ENCODE measurements at regions not wholly inside any gene's neighbourhood (a gene's known extent, or its start where the extent isn't known, plus 50 kb on each side); places are given as distances from the start of the nearest gene placed in this dataset.

DNA sequence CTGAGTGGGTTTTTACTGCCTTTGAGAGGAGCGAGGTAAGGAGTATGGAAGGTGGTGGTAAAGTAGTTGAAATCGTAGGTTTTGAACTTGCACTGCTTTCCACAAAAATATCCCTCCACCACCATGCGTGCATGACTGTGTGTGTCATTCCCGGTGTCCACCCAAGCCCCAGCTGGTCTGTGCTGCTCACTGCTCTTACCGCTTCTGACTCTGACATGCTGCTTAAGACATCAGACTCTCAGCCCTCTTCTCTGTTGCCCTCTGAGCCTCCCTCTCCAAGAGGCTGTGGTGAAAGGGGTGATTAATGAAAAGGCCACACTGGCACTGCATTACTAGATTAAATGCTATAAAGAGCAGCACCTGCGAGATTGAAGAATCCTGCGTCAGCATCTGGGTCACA, 128.7 kb downstream of the SPATA19 start:
- Histone ChIP-seq H3K27ac (ENCODE audit: low read depth in 1 of 3, low read length in 2 of 3) (no peak overlapping the region), H3K4me1 (ENCODE audit: control insufficient read depth in 3 of 3, insufficient read depth in 2 of 3, low read depth in 1 of 3, low read length in 2 of 3) (no peaks in the 10 kb centered on the region), H3K4me3 (ENCODE audit: low read depth in 1 of 3, low read length in 3 of 3) (no peak overlapping the region), H3K27me3 (ENCODE audit: control insufficient read depth in 3 of 3, insufficient read depth in 3 of 3, low read length in 3 of 3) (peaks cover 0 to 4% (median 0%) of the 10 kb centered on the region in 3 donors), H3K36me3 (ENCODE audit: control insufficient read depth in 3 of 3, insufficient read depth in 2 of 3, low read depth in 1 of 3, low read length in 3 of 3) (no peaks in the 10 kb centered on the region), H3K9me3 (ENCODE audit: control insufficient read depth in 2 of 2, insufficient read depth in 1 of 2, low read depth in 1 of 2, low read length in 1 of 2) (no peaks in the 10 kb centered on the region)
- WGBS, 3 donors, result 85 to 89% (median 86%) methylated on average over 7 of the region's 7 CpGs
- FAIRE-seq, result no peak
- no peak for DNase-seq

DNA sequence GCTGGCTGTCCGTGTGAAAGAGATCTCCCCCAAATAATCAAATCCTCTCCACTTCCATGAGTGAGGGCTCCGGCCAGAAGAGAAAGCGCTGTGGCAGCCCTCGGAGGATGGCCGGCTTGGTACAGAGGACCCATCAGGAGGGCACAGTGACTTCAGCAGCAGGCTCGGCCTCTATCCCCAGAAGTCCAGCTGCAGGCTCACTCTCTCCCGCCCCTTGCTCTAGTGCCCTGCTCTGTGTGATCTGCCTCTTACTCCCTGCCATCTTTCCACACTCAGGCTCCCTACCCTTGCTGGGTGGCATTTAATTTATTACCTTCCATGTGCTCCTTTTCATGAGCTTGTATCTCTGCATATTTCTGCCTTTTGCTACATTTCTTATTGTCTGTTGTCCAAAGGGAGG, 129.7 kb downstream of the SPATA19 start:
- FAIRE-seq (no peak), DNase-seq (no peak)
- H3K27ac ChIP-seq (ENCODE audit: low read depth in 1 of 3, low read length in 2 of 3), result no peak overlapping the region
- H3K4me3 ChIP-seq (ENCODE audit: low read depth in 1 of 3, low read length in 3 of 3), result no peak overlapping the region
- 79 to 88% (median 81%) methylated on average over 7 of the region's 7 CpGs for WGBS, 3 donors
- H3K9me3 ChIP-seq (ENCODE audit: control insufficient read depth in 2 of 2, insufficient read depth in 1 of 2, low read depth in 1 of 2, low read length in 1 of 2), result no peaks in the 10 kb centered on the region
- H3K4me1 ChIP-seq (ENCODE audit: control insufficient read depth in 3 of 3, insufficient read depth in 2 of 3, low read depth in 1 of 3, low read length in 2 of 3), result no peaks in the 10 kb centered on the region
- H3K27me3 ChIP-seq (ENCODE audit: control insufficient read depth in 3 of 3, insufficient read depth in 3 of 3, low read length in 3 of 3), result peaks cover 0 to 4% (median 0%) of the 10 kb centered on the region in 3 donors
- no peaks in the 10 kb centered on the region for H3K36me3 ChIP-seq (ENCODE audit: control insufficient read depth in 3 of 3, insufficient read depth in 2 of 3, low read depth in 1 of 3, low read length in 3 of 3)

DNA sequence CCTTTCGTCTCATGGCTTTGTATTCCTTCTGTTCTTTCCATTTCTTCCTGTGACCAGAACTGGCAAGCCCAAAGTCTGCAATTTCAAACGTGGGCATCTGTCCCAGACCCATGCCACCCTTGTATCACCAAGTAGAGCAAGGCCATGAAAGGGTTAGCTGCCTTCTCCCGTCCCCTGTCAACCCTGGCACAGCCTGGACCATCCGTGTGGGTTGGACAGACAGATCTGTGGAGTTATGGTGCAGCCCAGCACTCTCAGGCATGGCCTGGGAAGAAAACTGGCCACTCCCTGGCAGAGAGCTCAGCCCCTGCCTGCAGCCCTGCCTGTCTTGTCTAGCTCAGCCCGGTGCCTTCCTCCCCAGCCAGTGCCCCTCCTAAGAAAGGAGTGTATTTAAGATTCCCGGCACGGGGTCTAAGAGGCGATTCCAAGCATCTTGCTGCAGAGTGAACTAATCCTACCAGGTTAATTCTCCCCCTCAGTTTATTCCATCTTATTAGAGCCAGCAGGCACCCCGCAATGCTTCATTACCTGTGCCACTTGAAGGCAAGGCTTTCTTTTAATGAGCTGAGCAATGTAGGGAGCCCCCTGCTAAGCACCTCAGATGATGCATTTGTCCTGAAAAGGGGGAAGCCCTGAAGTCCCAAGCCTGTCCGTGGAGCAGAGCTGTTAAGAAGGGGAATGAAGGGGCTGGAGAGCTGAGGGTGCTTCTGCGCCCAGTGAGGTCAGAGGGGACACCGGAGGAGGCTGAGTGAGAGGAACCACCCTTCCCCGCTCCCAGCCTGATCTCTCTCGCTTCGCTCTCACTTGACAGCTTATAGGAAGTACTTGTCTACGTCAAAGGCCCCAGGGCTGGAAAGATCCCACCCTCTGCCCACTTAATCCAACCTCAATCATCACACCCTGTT, 130.6 kb downstream of the SPATA19 start:
- WGBS, 3 donors, result 53 to 67% (median 63%) methylated on average over 16 of the region's 16 CpGs
- H3K36me3 ChIP-seq (ENCODE audit: control insufficient read depth in 3 of 3, insufficient read depth in 2 of 3, low read depth in 1 of 3, low read length in 3 of 3), result no peaks in the 10 kb centered on the region
- FAIRE-seq, result no peak
- no peak for DNase-seq
- no peaks in the 10 kb centered on the region for H3K4me1 ChIP-seq (ENCODE audit: control insufficient read depth in 3 of 3, insufficient read depth in 2 of 3, low read depth in 1 of 3, low read length in 2 of 3)
- no peaks in the 10 kb centered on the region for H3K9me3 ChIP-seq (ENCODE audit: control insufficient read depth in 2 of 2, insufficient read depth in 1 of 2, low read depth in 1 of 2, low read length in 1 of 2)
- no peak overlapping the region for H3K27ac ChIP-seq (ENCODE audit: low read depth in 1 of 3, low read length in 2 of 3)
- H3K4me3 ChIP-seq (ENCODE audit: low read depth in 1 of 3, low read length in 3 of 3), result no peak overlapping the region
- H3K27me3 ChIP-seq (ENCODE audit: control insufficient read depth in 3 of 3, insufficient read depth in 3 of 3, low read length in 3 of 3), result peaks cover 0 to 4% (median 0%) of the 10 kb centered on the region in 3 donors

DNA sequence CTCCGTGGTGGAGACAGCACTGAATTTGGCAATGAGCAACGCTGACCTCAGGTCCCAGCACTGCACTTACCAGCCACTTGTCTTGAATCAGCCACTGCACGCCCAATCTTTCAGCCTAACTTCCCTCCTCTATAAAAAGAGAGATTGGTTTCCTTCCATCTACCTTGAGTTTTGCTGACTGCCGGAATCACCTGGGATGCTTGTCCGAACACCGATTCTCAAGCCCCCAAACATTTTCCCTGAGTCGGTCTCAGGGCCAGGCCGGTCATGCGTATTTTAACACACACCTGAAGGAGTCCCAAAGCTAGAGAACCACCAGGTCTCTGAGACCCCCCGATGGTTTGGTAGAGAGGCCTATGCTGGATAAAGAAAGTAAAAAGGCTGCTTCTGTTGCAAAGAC, 131.5 kb downstream of the SPATA19 start:
- DNase-seq (no peak), FAIRE-seq (no peak)
- no peaks in the 10 kb centered on the region for H3K36me3 ChIP-seq (ENCODE audit: control insufficient read depth in 3 of 3, insufficient read depth in 2 of 3, low read depth in 1 of 3, low read length in 3 of 3)
- 87 to 89% (median 89%) methylated on average over 10 of the region's 10 CpGs for WGBS, 3 donors
- H3K27ac ChIP-seq (ENCODE audit: low read depth in 1 of 3, low read length in 2 of 3), result no peak overlapping the region
- peaks cover 0 to 4% (median 2%) of the 10 kb centered on the region in 3 donors for H3K27me3 ChIP-seq (ENCODE audit: control insufficient read depth in 3 of 3, insufficient read depth in 3 of 3, low read length in 3 of 3)
- no peaks in the 10 kb centered on the region for H3K4me1 ChIP-seq (ENCODE audit: control insufficient read depth in 3 of 3, insufficient read depth in 2 of 3, low read depth in 1 of 3, low read length in 2 of 3)
- no peaks in the 10 kb centered on the region for H3K9me3 ChIP-seq (ENCODE audit: control insufficient read depth in 2 of 2, insufficient read depth in 1 of 2, low read depth in 1 of 2, low read length in 1 of 2)
- H3K4me3 ChIP-seq (ENCODE audit: low read depth in 1 of 3, low read length in 3 of 3), result no peak overlapping the region

DNA sequence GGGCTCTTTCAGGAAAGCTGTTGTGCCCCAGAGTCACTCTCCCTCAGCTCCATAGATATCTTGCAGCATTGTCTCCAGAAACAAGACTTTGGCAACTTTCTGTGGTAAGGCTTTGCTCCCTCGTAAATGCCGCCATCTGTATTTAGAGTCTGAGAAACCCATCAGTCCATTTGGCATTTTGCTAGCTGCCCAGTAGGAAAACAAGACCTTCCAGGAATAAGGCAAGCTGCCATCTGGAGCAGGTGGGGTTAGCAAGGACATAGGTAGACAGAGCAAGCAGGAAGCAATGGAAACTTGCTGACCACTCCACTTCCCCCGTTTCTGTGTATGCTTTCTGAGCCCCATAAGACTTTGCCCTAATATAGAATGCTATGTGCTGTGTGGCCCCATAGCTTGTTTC, 131.9 kb downstream of the SPATA19 start:
- Histone ChIP-seq H3K4me3 (ENCODE audit: low read depth in 1 of 3, low read length in 3 of 3) (no peak overlapping the region), H3K36me3 (ENCODE audit: control insufficient read depth in 3 of 3, insufficient read depth in 2 of 3, low read depth in 1 of 3, low read length in 3 of 3) (no peaks in the 10 kb centered on the region), H3K9me3 (ENCODE audit: control insufficient read depth in 2 of 2, insufficient read depth in 1 of 2, low read depth in 1 of 2, low read length in 1 of 2) (no peaks in the 10 kb centered on the region), H3K4me1 (ENCODE audit: control insufficient read depth in 3 of 3, insufficient read depth in 2 of 3, low read depth in 1 of 3, low read length in 2 of 3) (no peaks in the 10 kb centered on the region), H3K27ac (ENCODE audit: low read depth in 1 of 3, low read length in 2 of 3) (no peak overlapping the region), H3K27me3 (ENCODE audit: control insufficient read depth in 3 of 3, insufficient read depth in 3 of 3, low read length in 3 of 3) (peaks cover 0 to 4% (median 2%) of the 10 kb centered on the region in 3 donors)
- 81 to 93% (median 83%) methylated on average over 3 of the region's 3 CpGs for WGBS, 3 donors
- no peak for DNase-seq
- FAIRE-seq, result no peak

DNA sequence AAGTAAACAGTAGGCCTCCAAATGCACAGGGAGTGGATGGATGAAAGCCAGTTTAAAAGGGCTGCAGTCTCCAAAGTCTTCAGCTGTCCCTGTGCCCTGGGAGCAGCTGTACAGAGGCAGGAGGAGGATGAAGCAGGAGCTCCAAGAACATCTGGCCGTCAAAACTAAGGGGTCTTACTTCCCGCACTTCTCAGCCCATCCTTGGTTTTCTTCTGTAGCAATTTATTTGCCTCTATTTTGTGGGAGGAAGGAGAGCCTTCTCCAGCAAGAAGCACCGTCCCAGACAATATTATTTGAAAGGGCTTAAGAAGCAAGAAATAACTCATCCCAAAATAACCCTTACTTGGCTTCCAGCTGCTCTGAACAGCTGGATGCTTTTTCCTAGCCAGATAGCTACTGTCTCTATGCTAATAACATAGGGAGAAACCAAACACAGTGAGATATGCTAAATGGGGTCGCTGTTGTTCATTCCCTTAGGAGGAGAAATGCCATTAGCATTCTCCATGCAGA, 133.2 kb downstream of the SPATA19 start:
- no peak overlapping the region for H3K27ac ChIP-seq (ENCODE audit: low read depth in 1 of 3, low read length in 2 of 3)
- no peak overlapping the region for H3K4me3 ChIP-seq (ENCODE audit: low read depth in 1 of 3, low read length in 3 of 3)
- FAIRE-seq, result no peak
- H3K36me3 ChIP-seq (ENCODE audit: control insufficient read depth in 3 of 3, insufficient read depth in 2 of 3, low read depth in 1 of 3, low read length in 3 of 3), result no peaks in the 10 kb centered on the region
- H3K9me3 ChIP-seq (ENCODE audit: control insufficient read depth in 2 of 2, insufficient read depth in 1 of 2, low read depth in 1 of 2, low read length in 1 of 2), result no peaks in the 10 kb centered on the region
- no peaks in the 10 kb centered on the region for H3K4me1 ChIP-seq (ENCODE audit: control insufficient read depth in 3 of 3, insufficient read depth in 2 of 3, low read depth in 1 of 3, low read length in 2 of 3)
- peak in 1 of 2 donors; percentile 36 for DNase-seq
- peaks cover 0 to 4% (median 2%) of the 10 kb centered on the region in 3 donors for H3K27me3 ChIP-seq (ENCODE audit: control insufficient read depth in 3 of 3, insufficient read depth in 3 of 3, low read length in 3 of 3)
- 10 to 20% (median 19%) methylated on average over 4 of the region's 4 CpGs for WGBS, 3 donors

DNA sequence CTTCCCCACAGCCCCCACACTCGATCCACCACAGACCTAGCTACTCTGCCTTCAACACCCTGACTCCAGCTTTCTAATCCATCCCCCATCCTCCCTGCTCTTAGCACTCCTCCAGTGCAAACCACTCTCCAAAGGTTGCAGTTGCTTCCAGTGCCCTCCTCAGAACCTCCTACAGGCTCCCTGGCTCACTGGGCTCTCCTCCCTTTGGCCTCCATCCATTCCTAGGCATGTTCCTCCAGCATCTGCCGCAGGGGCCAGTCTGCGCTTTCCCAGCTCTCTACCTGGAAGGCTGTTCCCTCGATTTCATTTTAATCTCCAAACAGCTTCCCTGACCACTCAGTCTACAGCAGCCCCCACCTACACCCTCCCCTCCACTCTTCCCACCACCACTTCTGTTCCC, 133.8 kb downstream of the SPATA19 start:
- Histone ChIP-seq H3K27ac (ENCODE audit: low read depth in 1 of 3, low read length in 2 of 3) (no peak overlapping the region), H3K27me3 (ENCODE audit: control insufficient read depth in 3 of 3, insufficient read depth in 3 of 3, low read length in 3 of 3) (peaks cover 0 to 4% (median 2%) of the 10 kb centered on the region in 3 donors), H3K9me3 (ENCODE audit: control insufficient read depth in 2 of 2, insufficient read depth in 1 of 2, low read depth in 1 of 2, low read length in 1 of 2) (no peaks in the 10 kb centered on the region), H3K4me3 (ENCODE audit: low read depth in 1 of 3, low read length in 3 of 3) (no peak overlapping the region), H3K4me1 (ENCODE audit: control insufficient read depth in 3 of 3, insufficient read depth in 2 of 3, low read depth in 1 of 3, low read length in 2 of 3) (no peaks in the 10 kb centered on the region), H3K36me3 (ENCODE audit: control insufficient read depth in 3 of 3, insufficient read depth in 2 of 3, low read depth in 1 of 3, low read length in 3 of 3) (no peaks in the 10 kb centered on the region)
- no peak for FAIRE-seq
- WGBS, 3 donors, result 28 to 47% (median 46%) methylated on average over 4 of the region's 4 CpGs
- DNase-seq, result no peak

DNA sequence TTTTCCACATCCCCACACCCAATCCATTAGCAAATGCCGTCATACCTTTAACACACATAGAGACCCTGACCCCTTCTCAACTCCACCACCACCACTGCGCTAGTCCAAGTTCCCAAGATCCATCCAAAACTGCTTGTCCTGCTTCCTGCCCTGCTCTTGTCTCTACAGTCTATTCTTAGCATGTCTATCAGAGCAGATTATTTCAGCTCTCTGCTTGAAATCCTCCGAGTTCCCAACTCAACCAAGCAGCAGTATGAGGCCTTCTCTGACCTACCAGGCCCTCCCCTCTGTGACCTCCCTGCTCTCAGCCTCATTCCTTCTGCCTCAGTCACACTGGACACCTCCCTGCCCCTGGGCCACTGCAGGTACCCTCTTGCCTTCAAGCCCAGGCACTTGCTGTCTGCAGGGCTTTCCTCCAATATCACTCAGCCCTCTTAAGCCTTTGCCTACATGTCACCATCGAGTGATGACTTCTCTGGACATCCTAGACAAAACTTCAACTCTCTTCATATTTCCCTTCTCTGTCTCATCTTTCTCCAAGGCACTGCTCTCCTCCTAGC, 134.6 kb downstream of the SPATA19 start:
- no peak for DNase-seq
- 69 to 73% (median 69%) methylated on average over 4 of the region's 4 CpGs for WGBS, 3 donors
- no peak for FAIRE-seq
- no peak overlapping the region for H3K27ac ChIP-seq (ENCODE audit: low read depth in 1 of 3, low read length in 2 of 3)
- H3K4me3 ChIP-seq (ENCODE audit: low read depth in 1 of 3, low read length in 3 of 3), result no peak overlapping the region
- H3K36me3 ChIP-seq (ENCODE audit: control insufficient read depth in 3 of 3, insufficient read depth in 2 of 3, low read depth in 1 of 3, low read length in 3 of 3), result no peaks in the 10 kb centered on the region
- H3K9me3 ChIP-seq (ENCODE audit: control insufficient read depth in 2 of 2, insufficient read depth in 1 of 2, low read depth in 1 of 2, low read length in 1 of 2), result no peaks in the 10 kb centered on the region
- H3K4me1 ChIP-seq (ENCODE audit: control insufficient read depth in 3 of 3, insufficient read depth in 2 of 3, low read depth in 1 of 3, low read length in 2 of 3), result no peaks in the 10 kb centered on the region
- H3K27me3 ChIP-seq (ENCODE audit: control insufficient read depth in 3 of 3, insufficient read depth in 3 of 3, low read length in 3 of 3), result peaks cover 0 to 4% (median 2%) of the 10 kb centered on the region in 3 donors
